H9 (cell line): ENCODE measurements at regions not wholly inside any gene's neighbourhood (a gene's known extent, or its start where the extent isn't known, plus 50 kb on each side); places are given as distances from the start of the nearest gene placed in this dataset.
"Not testable (repeated sequence)": the region's sequence is repeated elsewhere in the genome, so short reads cannot be mapped to it uniquely, and the experiment has no call there.

Experiments used
- DNase-seq: peaks from one replicate; pipeline ENCODE4 v3.0.0-alpha.2; 2017
- H2AFZ ChIP-seq: one replicate; pipeline ENCODE4 v1.6.1; 2013; ENCODE audit warnings: mild to moderate bottlenecking, low read length, control low read depth, moderate library complexity
- H2AK5ac ChIP-seq: 2 replicates; pipeline ENCODE4 v1.6.1; 2013; ENCODE audit warnings: low read length, control low read depth, mixed read lengths; ENCODE audit not compliant: insufficient read length
- H2BK120ac ChIP-seq: one replicate; pipeline ENCODE4 v1.6.1; 2013; ENCODE audit warnings: low read depth, mild to moderate bottlenecking, low read length, control low read depth, inconsistent platforms; ENCODE audit not compliant: poor library complexity, severe bottlenecking
- H2BK12ac ChIP-seq: 2 replicates; pipeline ENCODE4 v1.6.1; 2013; ENCODE audit warnings: low read length, control low read depth, mixed read lengths, low read depth; ENCODE audit not compliant: insufficient read length
- H2BK15ac ChIP-seq: 2 replicates; pipeline ENCODE4 v1.6.1; 2013; ENCODE audit warnings: low read depth, low read length, control low read depth
- H2BK20ac ChIP-seq: one replicate; pipeline ENCODE4 v1.6.1; 2013; ENCODE audit warnings: low read depth, mild to moderate bottlenecking, low read length, control low read depth, inconsistent platforms; ENCODE audit not compliant: poor library complexity, severe bottlenecking
- H2BK5ac ChIP-seq: 2 replicates; pipeline ENCODE4 v1.6.1; 2013; ENCODE audit warnings: low read length, control low read depth, mixed read lengths; ENCODE audit not compliant: insufficient read length
- H3K14ac ChIP-seq: 2 replicates; pipeline ENCODE4 v1.6.1; 2013; ENCODE audit warnings: low read length, control low read depth; ENCODE audit not compliant: insufficient read depth
- H3K18ac ChIP-seq: 2 replicates; pipeline ENCODE4 v1.6.1; 2013; ENCODE audit warnings: low read depth, mild to moderate bottlenecking, mixed read lengths, low read length, control low read depth; ENCODE audit not compliant: insufficient read length
- H3K23ac ChIP-seq: 2 replicates; pipeline ENCODE4 v1.6.1; 2013; ENCODE audit warnings: low read length, control low read depth, mixed read lengths, low read depth; ENCODE audit not compliant: insufficient read length
- H3K23me2 ChIP-seq: 2 replicates; pipeline ENCODE4 v1.6.1; 2013; ENCODE audit warnings: low read depth, mild to moderate bottlenecking, mixed read lengths, low read length, control low read depth; ENCODE audit not compliant: insufficient read length, poor library complexity, severe bottlenecking
- H3K27ac ChIP-seq: 2 replicates; pipeline ENCODE4 v1.5.1; 2013; ENCODE audit warnings: low read length, control low read depth, mixed read lengths, low read depth; ENCODE audit not compliant: insufficient read length
- H3K27me3 ChIP-seq: 2 replicates; pipeline ENCODE4 v1.6.1; 2013; ENCODE audit warnings: low read length, control low read depth, inconsistent platforms; ENCODE audit not compliant: insufficient read depth
- H3K4ac ChIP-seq: 2 replicates; pipeline ENCODE4 v1.6.1; 2013; ENCODE audit warnings: low read depth, mild to moderate bottlenecking, control low read depth, inconsistent platforms, low read length, moderate library complexity
- H3K4me1 ChIP-seq: 2 replicates; pipeline ENCODE4 v1.6.1; 2013; ENCODE audit warnings: low read length, control low read depth, inconsistent platforms; ENCODE audit not compliant: insufficient read depth
- H3K4me2 ChIP-seq: 2 replicates; pipeline ENCODE4 v1.6.1; 2013; ENCODE audit warnings: low read length, control low read depth, mixed read lengths; ENCODE audit not compliant: insufficient read length, insufficient read depth
- H3K56ac ChIP-seq: 2 replicates; pipeline ENCODE4 v1.6.1; 2013; ENCODE audit warnings: low read depth, mild to moderate bottlenecking, mixed read lengths, low read length, control low read depth; ENCODE audit not compliant: insufficient read length
- H3K79me1 ChIP-seq: 2 replicates; pipeline ENCODE4 v1.6.1; 2013; ENCODE audit warnings: low read depth, mild to moderate bottlenecking, moderate library complexity, low read length, control low read depth, inconsistent platforms; ENCODE audit not compliant: insufficient read depth, poor library complexity, severe bottlenecking
- H3K79me2 ChIP-seq: 2 replicates; pipeline ENCODE4 v1.6.1; 2013; ENCODE audit warnings: low read length, control low read depth, inconsistent platforms; ENCODE audit not compliant: insufficient read depth
- H3K9ac ChIP-seq: 2 replicates; pipeline ENCODE4 v1.6.1; 2013; ENCODE audit warnings: low read length, control low read depth, mixed read lengths; ENCODE audit not compliant: insufficient read length; ENCODE audit errors: extremely low read depth
- H3K9me3 ChIP-seq: one replicate; pipeline ENCODE4 v1.6.1; 2013; ENCODE audit warnings: low read depth, low read length, inconsistent platforms; ENCODE audit not compliant: control insufficient read depth
- H3T11ph ChIP-seq: one replicate; pipeline ENCODE4 v1.6.1; 2013; ENCODE audit warnings: mild to moderate bottlenecking, low read length, control low read depth, inconsistent platforms
- H4K20me1 ChIP-seq: one replicate; pipeline ENCODE4 v1.6.1; 2013; ENCODE audit not compliant: control insufficient read depth, insufficient read length, insufficient read depth
- H4K5ac ChIP-seq: 2 replicates; pipeline ENCODE4 v1.6.1; 2013; ENCODE audit warnings: low read depth, mild to moderate bottlenecking, mixed read lengths, low read length, control low read depth; ENCODE audit not compliant: insufficient read length
- H4K8ac ChIP-seq: replicated peaks from 2 replicates; pipeline ENCODE4 v1.6.1; 2013; ENCODE audit warnings: low read length, control low read depth, mixed read lengths, low read depth; ENCODE audit not compliant: insufficient read length
- H4K91ac ChIP-seq: 2 replicates; pipeline ENCODE4 v1.6.1; 2013; ENCODE audit warnings: low read depth, mild to moderate bottlenecking, moderate library complexity, mixed read lengths, low read length, control low read depth; ENCODE audit not compliant: insufficient read length
- H3K27ac Mint-ChIP-seq, 3 experiments: 2 replicates in 2 of 3; 3 replicates in 1 of 3; pipeline ENCODE4 v1.8.0; 2020 to 2021; ENCODE audit warnings: mixed read lengths in 3 of 3, mild to moderate bottlenecking in 1 of 3, moderate library complexity in 1 of 3
- H3K27me3 Mint-ChIP-seq: 2 replicates; pipeline ENCODE4 v1.8.0; 2021; ENCODE audit warnings: low read depth, mild to moderate bottlenecking, moderate library complexity, mixed read lengths
- H3K36me3 Mint-ChIP-seq, 3 experiments: 2 replicates in 2 of 3; 3 replicates in 1 of 3; pipeline ENCODE4 v1.8.0; 2020 to 2021; ENCODE audit warnings: low read depth in 3 of 3, mixed read lengths in 3 of 3; ENCODE audit not compliant: insufficient read depth in 1 of 3
- H3K4me1 Mint-ChIP-seq, 2 experiments: 2 replicates each; pipeline ENCODE4 v1.8.0; 2020; ENCODE audit warnings: mixed read lengths in 2 of 2
- H3K4me3 Mint-ChIP-seq, 2 experiments: 2 replicates in 1 of 2; 3 replicates in 1 of 2; pipeline ENCODE4 v1.8.0; 2020 to 2021; ENCODE audit warnings: mild to moderate bottlenecking in 2 of 2, mixed read lengths in 2 of 2, moderate library complexity in 1 of 2
- H3K9me3 Mint-ChIP-seq, 2 experiments: 2 replicates in 1 of 2; 3 replicates in 1 of 2; pipeline ENCODE4 v1.8.0; 2020; ENCODE audit warnings: mild to moderate bottlenecking in 2 of 2, mixed read lengths in 2 of 2, moderate library complexity in 1 of 2
- WGBS: extraction: QIAGEN DNeasy Blood & Tissue Kit; methylation state at CpG from one replicate; pipeline ENCODE4 v1.1.7; 2013; ENCODE audit warnings: missing lambda C conversion rate, low lambda C conversion rate, mixed read lengths; ENCODE audit not compliant: insufficient read length; ENCODE audit errors: extremely low coverage; 5-methylcytosine and 5-hydroxymethylcytosine counted together

- Mint-ChIP-seq H3K36me3 (peaks cover 22 to 27% (median 26%) of the 10 kb centered on the region in 3 experiments), H3K9me3 (peaks cover 43 to 50% of the 10 kb centered on the region in 2 experiments)
- H3K4me1 Mint-ChIP-seq, H4K20me1 ChIP-seq, H2BK12ac ChIP-seq, H3T11ph ChIP-seq, H3K56ac ChIP-seq, H3K18ac ChIP-seq, H3K27ac Mint-ChIP-seq, H2AK5ac ChIP-seq, H3K79me1 ChIP-seq, H2BK20ac ChIP-seq, H2AFZ ChIP-seq, H3K4me3 Mint-ChIP-seq, H2BK15ac ChIP-seq, DNase-seq, H3K4me2 ChIP-seq, H3K23ac ChIP-seq, H3K79me2 ChIP-seq, H3K9ac ChIP-seq, H2BK120ac ChIP-seq, H3K14ac ChIP-seq, H2BK5ac ChIP-seq, H3K27me3 ChIP-seq, H3K27me3 Mint-ChIP-seq, H4K91ac ChIP-seq, H3K4ac ChIP-seq, H3K23me2 ChIP-seq, H4K5ac ChIP-seq, H3K27ac ChIP-seq, H3K4me1 ChIP-seq, H4K8ac ChIP-seq: not testable (repeated sequence)
- WGBS: no CpG with 5 or more reads among the region's 8 CpGs
- H3K9me3 ChIP-seq: peaks cover 42% of the 10 kb centered on the region
These were observed 158.2 kb downstream of the TMEM121 start for GRCh38 chr14:105684597-105684996.
